ENCODE measurements at regions not wholly inside any gene's neighbourhood (a gene's known extent, or its start where the extent isn't known, plus 50 kb on each side); places are given as distances from the start of the nearest gene placed in this dataset.
"Not testable (repeated sequence)": the region's sequence is repeated elsewhere in the genome, so short reads cannot be mapped to it uniquely, and the experiment has no call there.

- 70 to 73% (median 72%) methylated on average over 9 of the region's 9 CpGs for WGBS, 3 donors
- intact Hi-C loops (cut with DNase I): no loop called here
- Histone ChIP-seq H3K27me3 (ENCODE audit: insufficient read depth in 3 of 3, low read length in 2 of 3) (peaks cover 0 to 7% (median 0%) of the 10 kb centered on the region in 3 donors), H3K9me3 (no peaks in the 10 kb centered on the region), H3K4me3 (no peak overlapping the region), H3K27ac (no peak overlapping the region), H3K4me1 (no peaks in the 10 kb centered on the region), H3K36me3 (ENCODE audit: insufficient read depth in 1 of 2, low read depth in 1 of 2) (no peaks in the 10 kb centered on the region)
- ATAC-seq (no peak), DNase-seq (no peak)
- TF ChIP-seq, protein P1, sequence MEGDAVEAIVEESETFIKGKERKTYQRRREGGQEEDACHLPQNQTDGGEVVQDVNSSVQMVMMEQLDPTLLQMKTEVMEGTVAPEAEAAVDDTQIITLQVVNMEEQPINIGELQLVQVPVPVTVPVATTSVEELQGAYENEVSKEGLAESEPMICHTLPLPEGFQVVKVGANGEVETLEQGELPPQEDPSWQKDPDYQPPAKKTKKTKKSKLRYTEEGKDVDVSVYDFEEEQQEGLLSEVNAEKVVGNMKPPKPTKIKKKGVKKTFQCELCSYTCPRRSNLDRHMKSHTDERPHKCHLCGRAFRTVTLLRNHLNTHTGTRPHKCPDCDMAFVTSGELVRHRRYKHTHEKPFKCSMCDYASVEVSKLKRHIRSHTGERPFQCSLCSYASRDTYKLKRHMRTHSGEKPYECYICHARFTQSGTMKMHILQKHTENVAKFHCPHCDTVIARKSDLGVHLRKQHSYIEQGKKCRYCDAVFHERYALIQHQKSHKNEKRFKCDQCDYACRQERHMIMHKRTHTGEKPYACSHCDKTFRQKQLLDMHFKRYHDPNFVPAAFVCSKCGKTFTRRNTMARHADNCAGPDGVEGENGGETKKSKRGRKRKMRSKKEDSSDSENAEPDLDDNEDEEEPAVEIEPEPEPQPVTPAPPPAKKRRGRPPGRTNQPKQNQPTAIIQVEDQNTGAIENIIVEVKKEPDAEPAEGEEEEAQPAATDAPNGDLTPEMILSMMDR (IDR thresholded peaks at IDR 0.05): no peak
Measured at GRCh38 chr12:131561891-131562684, 148.8 kb upstream of the SFSWAP start.

DNA sequence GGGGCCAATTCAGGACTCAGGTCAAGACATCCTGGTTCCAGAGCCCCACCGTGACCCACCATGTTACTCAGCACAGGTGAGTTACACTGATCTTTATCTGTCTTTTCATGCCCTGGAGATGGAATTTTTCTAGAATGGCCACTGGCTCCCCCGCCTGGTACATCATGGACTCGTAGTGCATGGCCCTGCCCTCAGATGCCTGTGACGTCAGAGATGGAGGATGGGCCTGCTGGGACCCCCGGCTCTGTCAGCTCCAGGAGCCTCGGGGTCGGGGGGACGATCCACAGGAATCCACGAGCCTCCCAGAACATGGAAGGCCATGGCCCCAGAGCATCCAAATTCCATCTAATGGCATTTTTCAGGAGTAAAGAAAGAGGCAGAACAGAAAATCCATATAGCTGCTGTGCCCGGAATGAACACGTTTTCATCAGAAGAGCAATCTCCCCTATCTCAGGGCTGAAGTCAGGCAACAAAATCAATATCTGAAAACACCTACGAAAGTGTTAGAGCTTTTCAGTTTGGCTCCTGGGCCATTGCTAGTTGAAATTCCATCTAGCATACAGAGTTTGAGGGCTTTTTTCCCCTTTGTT, 146.7 kb upstream of the SFSWAP start:
- H3K4me3 ChIP-seq; H3K36me3 ChIP-seq (ENCODE audit: insufficient read depth in 1 of 2, low read depth in 1 of 2); H3K9me3 ChIP-seq; H3K27ac ChIP-seq; ATAC-seq; H3K4me1 ChIP-seq; DNase-seq; intact Hi-C loops (cut with DNase I): not testable (repeated sequence)
- 23 to 32% (median 32%) methylated on average over 11 to 12 of the region's 12 CpGs for WGBS, 3 donors
- H3K27me3 ChIP-seq (ENCODE audit: insufficient read depth in 3 of 3, low read length in 2 of 3): peaks cover 0 to 11% (median 3%) of the 10 kb centered on the region in 3 donors

GRCh38 chr12:131564845-131565244, 146.0 kb upstream of the SFSWAP start:
- no peak overlapping the region for H3K4me3 ChIP-seq
- 54 to 56% (median 55%) methylated on average over 8 of the region's 8 CpGs for WGBS, 3 donors
- H3K27me3 ChIP-seq (ENCODE audit: insufficient read depth in 3 of 3, low read length in 2 of 3): peaks cover 0 to 11% (median 5%) of the 10 kb centered on the region in 3 donors
- DNase-seq (no peak), ATAC-seq (no peak)
- H3K9me3 ChIP-seq: no peaks in the 10 kb centered on the region
- H3K27ac ChIP-seq: no peak overlapping the region
- no peaks in the 10 kb centered on the region for H3K4me1 ChIP-seq
- TF ChIP-seq, protein P1 (IDR thresholded peaks at IDR 0.05): no peak
- intact Hi-C loops (cut with DNase I): no loop called here
- H3K36me3 ChIP-seq (ENCODE audit: insufficient read depth in 1 of 2, low read depth in 1 of 2): no peaks in the 10 kb centered on the region

DNA sequence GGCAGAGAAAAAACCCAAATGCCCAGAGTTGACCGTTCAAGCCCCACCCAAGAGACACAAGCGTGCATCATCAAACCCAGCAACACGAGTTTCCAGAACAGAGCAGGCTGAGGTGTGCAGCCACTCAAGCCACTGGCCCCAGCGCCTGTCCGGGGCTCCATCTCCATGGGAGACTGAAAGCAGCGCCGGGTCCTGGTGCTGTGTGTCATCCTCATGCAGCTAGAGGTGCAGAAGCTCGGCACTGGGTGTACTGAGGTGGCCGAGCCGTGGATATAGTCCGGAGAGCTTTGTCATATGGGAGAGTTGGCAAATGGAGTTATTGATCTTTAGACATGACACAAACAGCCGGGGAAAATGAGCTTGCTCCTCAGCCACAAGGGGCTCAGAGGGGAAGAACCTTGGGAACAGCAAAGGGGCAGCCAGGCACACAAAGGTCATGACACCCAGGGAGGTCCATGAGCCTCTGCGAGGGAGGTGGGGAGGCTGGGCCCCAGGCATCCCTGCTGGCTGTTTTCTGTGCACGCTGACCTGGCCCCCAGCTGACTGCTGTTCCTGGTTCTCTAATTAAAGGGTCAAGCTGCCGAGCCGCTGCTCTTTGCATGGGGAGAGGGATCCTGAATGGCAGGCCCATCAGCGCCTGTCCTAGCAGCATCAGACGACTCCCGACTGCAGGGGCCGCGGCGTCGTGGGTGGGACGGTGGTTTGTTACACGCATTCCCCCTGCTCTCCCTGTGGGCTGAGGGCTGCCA, 145.4 kb upstream of the SFSWAP start:
- H3K27ac ChIP-seq: no peak overlapping the region
- TF ChIP-seq, protein P1 (IDR thresholded peaks at IDR 0.05): no peak
- DNase-seq (no peak), ATAC-seq (no peak)
- H3K4me1 ChIP-seq: no peaks in the 10 kb centered on the region
- peaks cover 0 to 13% (median 7%) of the 10 kb centered on the region in 3 donors for H3K27me3 ChIP-seq (ENCODE audit: insufficient read depth in 3 of 3, low read length in 2 of 3)
- intact Hi-C loops (cut with DNase I): no loop called here
- H3K9me3 ChIP-seq: no peaks in the 10 kb centered on the region
- WGBS, 3 donors: 44 to 52% (median 49%) methylated on average over 25 of the region's 25 CpGs
- no peak overlapping the region for H3K4me3 ChIP-seq
- H3K36me3 ChIP-seq (ENCODE audit: insufficient read depth in 1 of 2, low read depth in 1 of 2): no peaks in the 10 kb centered on the region

DNA sequence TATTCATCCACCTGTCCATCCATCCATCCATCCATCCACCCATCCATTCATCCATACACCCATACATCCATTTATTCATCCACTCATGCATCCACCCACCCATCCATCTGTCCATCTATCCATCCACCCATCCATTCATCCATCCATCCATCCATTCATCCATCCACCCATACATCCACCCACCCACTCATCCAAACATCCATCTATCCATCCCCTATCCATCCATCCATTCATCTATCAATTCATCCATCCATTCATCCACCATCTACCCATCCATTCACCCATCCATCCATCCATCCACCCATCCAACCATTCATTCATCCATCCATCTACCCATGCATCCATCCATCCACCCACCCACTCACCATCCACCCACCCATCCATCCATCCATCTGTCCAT, 142.6 kb upstream of the SFSWAP start:
- peaks cover 0 to 16% (median 7%) of the 10 kb centered on the region in 3 donors for H3K27me3 ChIP-seq (ENCODE audit: insufficient read depth in 3 of 3, low read length in 2 of 3)
- ATAC-seq (no peak), DNase-seq (no peak)
- H3K4me3 ChIP-seq: no peak overlapping the region
- H3K4me1 ChIP-seq: no peaks in the 10 kb centered on the region
- TF ChIP-seq, protein P1 (IDR thresholded peaks at IDR 0.05): no peak
- H3K36me3 ChIP-seq (ENCODE audit: insufficient read depth in 1 of 2, low read depth in 1 of 2): no peaks in the 10 kb centered on the region
- H3K9me3 ChIP-seq: no peaks in the 10 kb centered on the region
- no peak overlapping the region for H3K27ac ChIP-seq
- intact Hi-C loops (cut with DNase I): no loop called here

All from psoas muscle (tissue), 7 donors.